KMS-11 (cell line): ENCODE measurements at regions not wholly inside any gene's neighbourhood (a gene's known extent, or its start where the extent isn't known, plus 50 kb on each side); places are given as distances from the start of the nearest gene placed in this dataset.

Experiments used
- H2AFZ ChIP-seq: fragments of 200-600 bp; sonication (generic); 2 replicates; pipeline ENCODE4 v1.6.1; 2016; ENCODE audit warnings: antibody characterized with exemption, mixed run types, low read depth
- H3K27ac ChIP-seq: fragments of 200-600 bp; sonication (generic); 2 replicates; pipeline ENCODE4 v1.6.1; 2016; ENCODE audit warnings: mild to moderate bottlenecking, mixed run types
- H3K27me3 ChIP-seq: fragments of 200-600 bp; sonication (generic); 2 replicates; pipeline ENCODE4 v1.6.1; 2017; ENCODE audit warnings: mild to moderate bottlenecking, low read depth, mixed run types, moderate library complexity; ENCODE audit not compliant: insufficient read depth
- H3K36me3 ChIP-seq: fragments of 200-600 bp; sonication (generic); 2 replicates; pipeline ENCODE4 v1.6.1; 2017; ENCODE audit warnings: mild to moderate bottlenecking, mixed run types; ENCODE audit not compliant: insufficient read depth
- H3K4me1 ChIP-seq: fragments of 200-600 bp; sonication (generic); 2 replicates; pipeline ENCODE4 v1.6.1; 2016; ENCODE audit warnings: mild to moderate bottlenecking, low read depth, mixed run types; ENCODE audit not compliant: poor library complexity, severe bottlenecking
- H3K4me2 ChIP-seq: fragments of 200-600 bp; sonication (generic); 2 replicates; pipeline ENCODE4 v1.7.0; 2016; ENCODE audit warnings: mild to moderate bottlenecking, mixed run types
- H3K4me3 ChIP-seq: fragments of 200-600 bp; sonication (generic); IDR thresholded peaks from 2 replicates; pipeline ENCODE4 v1.6.1; 2017; ENCODE audit warnings: low read depth, low read length, mixed read lengths; ENCODE audit not compliant: insufficient read depth
- H3K79me2 ChIP-seq: fragments of 200-600 bp; sonication (generic); 2 replicates; pipeline ENCODE4 v1.6.1; 2016; ENCODE audit warnings: low read depth, mixed run types; ENCODE audit not compliant: insufficient read depth
- H3K9ac ChIP-seq: fragments of 200-600 bp; sonication (generic); 2 replicates; pipeline ENCODE4 v1.6.1; 2016; ENCODE audit warnings: mild to moderate bottlenecking, mixed run types
- H4K20me1 ChIP-seq: fragments of 200-600 bp; sonication (generic); 2 replicates; pipeline ENCODE4 v1.6.1; 2016; ENCODE audit warnings: mild to moderate bottlenecking, mixed run types; ENCODE audit not compliant: insufficient read depth
- CTCF ChIP-seq: fragments of 200-600 bp; sonication (generic); conservative IDR thresholded peaks from 2 replicates; pipeline ENCODE4 v1.6.1; 2017; ENCODE audit warnings: low read depth, mild to moderate bottlenecking, antibody characterized with exemption, low read length, moderate library complexity, mixed read lengths

GRCh38 chr16:49168126-49168525 is 113.5 kb downstream of the CBLN1 start:
- Histone ChIP-seq H3K4me2 (no peak overlapping the region), H3K27me3 (no peaks in the 10 kb centered on the region), H2AFZ (no peak overlapping the region), H3K36me3 (no peaks in the 10 kb centered on the region), H4K20me1 (no peaks in the 10 kb centered on the region), H3K4me3 (no peak overlapping the region), H3K27ac (no peak overlapping the region), H3K9ac (no peak overlapping the region), H3K4me1 (no peaks in the 10 kb centered on the region), H3K79me2 (no peaks in the 10 kb centered on the region)
- TF ChIP-seq CTCF, result no peak

- Histone ChIP-seq H3K79me2 (no peaks in the 10 kb centered on the region), H2AFZ (no peak overlapping the region), H4K20me1 (no peaks in the 10 kb centered on the region), H3K36me3 (no peaks in the 10 kb centered on the region), H3K27me3 (no peaks in the 10 kb centered on the region), H3K9ac (no peak overlapping the region), H3K4me3 (no peak overlapping the region), H3K4me1 (no peaks in the 10 kb centered on the region), H3K4me2 (no peak overlapping the region), H3K27ac (no peak overlapping the region)
- TF ChIP-seq CTCF, result no peak
Observed at GRCh38 chr16:49165025-49165424, 116.6 kb downstream of the CBLN1 start.

- Histone ChIP-seq H3K36me3 (no peaks in the 10 kb centered on the region), H3K4me1 (no peaks in the 10 kb centered on the region), H3K4me3 (no peak overlapping the region), H3K27ac (no peak overlapping the region), H3K79me2 (no peaks in the 10 kb centered on the region), H3K27me3 (no peaks in the 10 kb centered on the region), H3K9ac (no peak overlapping the region), H3K4me2 (no peak overlapping the region), H2AFZ (no peak overlapping the region), H4K20me1 (no peaks in the 10 kb centered on the region)
- TF ChIP-seq CTCF, result no peak
Observed at GRCh38 chr16:49161191-49161590, 120.4 kb downstream of the CBLN1 start.

GRCh38 chr16:49158029-49158642 is 123.5 kb downstream of the CBLN1 start:
- no peak overlapping the region for H2AFZ ChIP-seq
- no peaks in the 10 kb centered on the region for H3K27me3 ChIP-seq
- no peak overlapping the region for H3K9ac ChIP-seq
- H3K79me2 ChIP-seq, result no peaks in the 10 kb centered on the region
- no peaks in the 10 kb centered on the region for H3K36me3 ChIP-seq
- H3K4me2 ChIP-seq, result no peak overlapping the region
- no peak overlapping the region for H3K27ac ChIP-seq
- H4K20me1 ChIP-seq, result no peaks in the 10 kb centered on the region
- no peak for TF ChIP-seq CTCF
- no peak overlapping the region for H3K4me3 ChIP-seq
- H3K4me1 ChIP-seq, result no peaks in the 10 kb centered on the region
